Colonic mucosa (tissue), 4 donors: ENCODE measurements at regions not wholly inside any gene's neighbourhood (a gene's known extent, or its start where the extent isn't known, plus 50 kb on each side); places are given as distances from the start of the nearest gene placed in this dataset.

Source experiments
- DNase-seq: peaks from one replicate; pipeline ENCODE4 v3.0.0-alpha.2; 2020
- H3K27ac ChIP-seq: fragments of 200-600 bp; one replicate; pipeline ENCODE4 v1.8.0; 2021
- H3K27me3 ChIP-seq: fragments of 200-600 bp; one replicate; pipeline ENCODE4 v1.8.0; 2021
- H3K36me3 ChIP-seq: fragments of 200-600 bp; one replicate; pipeline ENCODE4 v1.8.0; 2021
- H3K4me1 ChIP-seq: fragments of 200-600 bp; one replicate; pipeline ENCODE4 v1.8.0; 2021; ENCODE audit warnings: mild to moderate bottlenecking
- H3K4me3 ChIP-seq: fragments of 200-600 bp; one replicate; pipeline ENCODE4 v1.8.0; 2021
- H3K9ac ChIP-seq, 2 donors: one replicate each; pipeline ENCODE4 v1.7.0; 2013; ENCODE audit warnings: control low read depth in 2 of 2, low read depth in 2 of 2, low read length in 2 of 2
- H3K9me3 ChIP-seq: fragments of 200-600 bp; one replicate; pipeline ENCODE4 v1.8.0; 2021
- intact Hi-C: fragments of 100-400 bp; cut with DNase I; formaldehyde crosslinking; loops from one replicate; pipeline ENCODE4 v1.14.1; 2022
- TF ChIP-seq, protein P1 (sequence below): fragments of 200-600 bp; IDR thresholded peaks from one replicate; pipeline ENCODE4 v1.8.0; 2022; ENCODE audit warnings: antibody characterized with exemption, mild to moderate bottlenecking
- donor health status: healthy.
- donor health status: DM: no; HTN: no; CAD: no.
- donor health status: DM: no; HTN: no; CAD: no.

DNA sequence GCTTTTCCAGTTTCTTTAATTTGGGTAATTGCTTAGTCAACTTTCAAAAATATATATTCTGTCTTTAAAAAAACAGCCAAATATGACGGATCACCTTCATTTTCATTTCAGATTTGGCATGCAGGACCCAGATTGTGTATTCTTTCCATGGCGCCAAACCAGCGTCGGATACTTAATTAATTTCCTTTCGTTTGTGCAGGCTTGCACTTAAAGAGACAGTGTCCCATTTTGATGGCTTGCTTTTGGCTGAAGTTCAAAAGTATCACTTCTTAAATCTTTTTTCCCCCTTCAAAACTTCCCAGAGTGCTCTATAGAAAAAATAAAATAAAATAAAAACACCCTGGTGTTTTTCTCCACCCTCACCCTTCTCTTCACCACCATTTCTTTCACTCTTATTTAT is 394.5 kb upstream of the SOX9 start:
- Histone ChIP-seq H3K9me3 (no peaks in the 10 kb centered on the region), H3K4me3 (no peak overlapping the region), H3K36me3 (no peaks in the 10 kb centered on the region), H3K27ac (no peak overlapping the region), H3K27me3 (no peaks in the 10 kb centered on the region), H3K4me1 (no peaks in the 10 kb centered on the region), H3K9ac (no peak overlapping the region)
- no peak for DNase-seq
- intact Hi-C loops = no loop called here
- TF ChIP-seq, protein P1, sequence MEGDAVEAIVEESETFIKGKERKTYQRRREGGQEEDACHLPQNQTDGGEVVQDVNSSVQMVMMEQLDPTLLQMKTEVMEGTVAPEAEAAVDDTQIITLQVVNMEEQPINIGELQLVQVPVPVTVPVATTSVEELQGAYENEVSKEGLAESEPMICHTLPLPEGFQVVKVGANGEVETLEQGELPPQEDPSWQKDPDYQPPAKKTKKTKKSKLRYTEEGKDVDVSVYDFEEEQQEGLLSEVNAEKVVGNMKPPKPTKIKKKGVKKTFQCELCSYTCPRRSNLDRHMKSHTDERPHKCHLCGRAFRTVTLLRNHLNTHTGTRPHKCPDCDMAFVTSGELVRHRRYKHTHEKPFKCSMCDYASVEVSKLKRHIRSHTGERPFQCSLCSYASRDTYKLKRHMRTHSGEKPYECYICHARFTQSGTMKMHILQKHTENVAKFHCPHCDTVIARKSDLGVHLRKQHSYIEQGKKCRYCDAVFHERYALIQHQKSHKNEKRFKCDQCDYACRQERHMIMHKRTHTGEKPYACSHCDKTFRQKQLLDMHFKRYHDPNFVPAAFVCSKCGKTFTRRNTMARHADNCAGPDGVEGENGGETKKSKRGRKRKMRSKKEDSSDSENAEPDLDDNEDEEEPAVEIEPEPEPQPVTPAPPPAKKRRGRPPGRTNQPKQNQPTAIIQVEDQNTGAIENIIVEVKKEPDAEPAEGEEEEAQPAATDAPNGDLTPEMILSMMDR = no peak

GRCh38 chr17:71727292-71727691 is 393.5 kb upstream of the SOX9 start:
- TF ChIP-seq, protein P1 = no peak
- Histone ChIP-seq H3K4me1 (no peaks in the 10 kb centered on the region), H3K9me3 (no peaks in the 10 kb centered on the region), H3K27me3 (no peaks in the 10 kb centered on the region), H3K9ac (no peak overlapping the region), H3K27ac (no peak overlapping the region), H3K4me3 (no peak overlapping the region), H3K36me3 (no peaks in the 10 kb centered on the region)
- no peak for DNase-seq
- intact Hi-C loops = no loop called here

DNA sequence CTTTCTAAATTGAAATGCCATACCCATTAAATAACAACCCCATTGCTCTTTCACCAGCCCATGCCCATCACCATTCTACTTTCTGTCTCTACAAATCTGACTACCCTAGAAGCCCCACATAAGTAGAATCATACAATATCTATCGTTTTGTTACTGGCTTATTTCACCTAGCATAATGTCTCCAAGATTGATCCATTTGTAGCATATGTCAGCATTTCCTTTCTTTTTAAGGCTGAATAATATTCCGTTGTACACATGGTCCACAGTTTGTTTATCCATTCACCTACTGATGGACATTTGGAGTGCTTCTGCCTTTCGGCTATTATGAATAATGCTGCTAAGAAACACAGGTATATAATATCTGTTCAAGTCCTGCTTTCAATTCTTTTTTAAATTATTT is 393.1 kb upstream of the SOX9 start:
- H3K27me3 ChIP-seq = no peaks in the 10 kb centered on the region
- TF ChIP-seq, protein P1 = no peak
- H3K4me3 ChIP-seq = no peak overlapping the region
- intact Hi-C loops = no loop called here
- no peak overlapping the region for H3K27ac ChIP-seq
- no peaks in the 10 kb centered on the region for H3K4me1 ChIP-seq
- H3K36me3 ChIP-seq = no peaks in the 10 kb centered on the region
- DNase-seq = no peak
- no peak overlapping the region for H3K9ac ChIP-seq
- H3K9me3 ChIP-seq = no peaks in the 10 kb centered on the region

GRCh38 chr17:71730871-71731270 is 389.9 kb upstream of the SOX9 start:
- H3K4me1 ChIP-seq = no peaks in the 10 kb centered on the region
- no peaks in the 10 kb centered on the region for H3K27me3 ChIP-seq
- H3K9ac ChIP-seq = no peak overlapping the region
- TF ChIP-seq, protein P1 = no peak
- intact Hi-C loops = no loop called here
- DNase-seq = no peak
- no peak overlapping the region for H3K27ac ChIP-seq
- H3K4me3 ChIP-seq = no peak overlapping the region
- no peaks in the 10 kb centered on the region for H3K9me3 ChIP-seq
- no peaks in the 10 kb centered on the region for H3K36me3 ChIP-seq

DNA sequence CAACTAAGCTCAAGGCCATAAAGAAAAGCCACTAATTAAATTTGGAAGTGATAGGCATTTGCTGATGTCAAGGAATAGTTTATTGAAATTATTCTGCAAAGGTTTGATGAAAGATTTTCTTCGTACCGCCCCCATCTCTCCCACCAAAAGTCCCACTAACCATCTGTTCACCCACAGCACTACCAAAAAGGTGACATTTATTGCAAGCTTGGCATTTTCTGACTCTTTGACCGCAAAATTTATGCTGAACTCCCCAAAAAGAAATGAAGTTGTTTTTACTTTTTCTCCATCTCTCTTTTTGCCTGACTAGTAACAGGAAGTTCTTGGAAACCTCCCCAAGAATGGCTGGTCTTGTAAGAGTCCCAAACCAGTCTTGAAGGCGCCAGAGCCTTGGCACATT is 384.9 kb upstream of the SOX9 start:
- no peak overlapping the region for H3K4me3 ChIP-seq
- no peaks in the 10 kb centered on the region for H3K27me3 ChIP-seq
- TF ChIP-seq, protein P1 = no peak
- DNase-seq = no peak
- no peak overlapping the region for H3K9ac ChIP-seq
- intact Hi-C loops = no loop called here
- H3K9me3 ChIP-seq = no peaks in the 10 kb centered on the region
- no peak overlapping the region for H3K27ac ChIP-seq
- H3K36me3 ChIP-seq = no peaks in the 10 kb centered on the region
- no peaks in the 10 kb centered on the region for H3K4me1 ChIP-seq

DNA sequence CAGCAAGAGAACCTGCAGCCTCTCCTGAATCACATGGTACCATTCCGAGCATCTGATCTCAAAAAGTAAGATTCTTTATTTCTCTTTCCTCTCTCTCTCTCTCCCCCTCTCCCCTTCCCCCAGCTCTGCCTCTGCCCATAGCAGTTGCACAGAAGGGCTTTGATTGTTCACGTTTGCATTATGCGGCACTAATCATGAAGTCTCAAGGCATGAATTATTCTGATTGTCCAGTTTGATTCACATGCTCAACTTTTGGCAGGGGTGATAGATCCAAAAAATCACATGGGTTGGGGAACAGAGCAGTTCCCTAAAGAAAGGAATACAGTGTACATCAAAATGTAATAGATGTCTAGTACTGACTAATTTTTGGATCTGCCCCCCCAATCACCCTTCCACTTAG is 380.0 kb upstream of the SOX9 start:
- no peak for DNase-seq
- H3K36me3 ChIP-seq = no peaks in the 10 kb centered on the region
- no peaks in the 10 kb centered on the region for H3K9me3 ChIP-seq
- intact Hi-C loops = no loop called here
- no peaks in the 10 kb centered on the region for H3K27me3 ChIP-seq
- H3K27ac ChIP-seq = no peak overlapping the region
- TF ChIP-seq, protein P1 = no peak
- H3K9ac ChIP-seq = no peak overlapping the region
- H3K4me3 ChIP-seq = no peak overlapping the region
- H3K4me1 ChIP-seq = no peaks in the 10 kb centered on the region
